ENCODE measurements at regions not wholly inside any gene's neighbourhood (a gene's known extent, or its start where the extent isn't known, plus 50 kb on each side); places are given as distances from the start of the nearest gene placed in this dataset.
"Not testable (repeated sequence)": the region's sequence is repeated elsewhere in the genome, so short reads cannot be mapped to it uniquely, and the experiment has no call there.

DNA sequence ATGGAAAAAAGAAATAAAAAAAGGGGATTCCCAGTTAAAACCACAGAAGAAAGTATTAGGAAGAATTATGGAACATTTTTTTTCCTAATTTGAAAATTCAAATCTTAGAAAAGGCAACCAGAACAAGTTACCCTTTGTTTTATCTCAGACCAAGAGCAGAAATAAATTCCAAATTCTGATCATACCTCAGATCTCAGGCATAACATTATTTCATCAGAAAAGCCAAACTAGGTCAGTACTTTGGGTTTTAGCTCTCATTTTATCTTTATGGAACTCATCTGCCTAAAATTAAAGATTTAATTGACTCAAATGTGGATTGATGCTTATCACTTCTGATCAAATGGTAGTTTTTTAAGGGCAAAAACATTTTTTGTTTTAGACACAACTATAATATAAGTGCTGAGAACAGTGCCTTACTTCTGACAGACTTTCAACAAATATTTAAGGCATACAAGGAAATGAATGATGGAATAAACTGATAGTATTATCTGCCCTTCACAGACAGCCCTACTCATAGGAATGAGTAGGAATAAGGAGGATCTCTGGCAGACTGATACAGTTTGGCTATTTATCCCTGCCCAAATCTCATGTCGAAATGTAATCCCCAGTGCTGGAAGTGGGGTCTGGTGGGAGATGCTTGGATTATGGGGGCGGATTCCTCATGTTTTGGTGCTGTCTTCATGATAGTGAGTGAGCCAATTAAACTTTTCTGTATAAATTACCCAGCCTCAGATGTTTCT is 245.3 kb upstream of the PITX2 start:
- DNase-seq = no peak

DNA sequence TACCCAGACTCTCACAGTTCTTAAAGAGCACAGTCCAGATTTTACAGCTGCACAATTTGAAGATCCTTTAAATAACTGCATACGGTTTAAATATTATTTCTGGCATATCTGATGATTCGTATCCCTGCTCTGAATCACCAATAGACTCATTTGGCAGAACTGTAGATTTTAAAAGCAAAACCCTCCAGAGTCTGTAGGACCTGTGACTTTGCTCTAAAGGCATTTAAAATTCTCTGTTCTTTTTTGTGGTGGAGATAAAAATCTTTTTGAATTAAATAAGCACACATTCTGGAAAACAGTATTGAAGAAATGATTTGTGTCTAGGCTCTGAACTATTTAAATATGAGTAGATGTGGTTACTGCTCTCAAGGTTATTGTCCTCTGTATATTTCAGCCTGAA is 246.2 kb upstream of the PITX2 start:
- DNase-seq = no peak

More for the DNA sequence above, 245.3 kb upstream of the PITX2 start:
- in situ Hi-C loops (cut with HindIII; ENCODE audit: low pct_ligation_motif_present, low pct_unique_long_range_greater_than_20kb, low sequenced_read_pairs) = no loop called here

DNA sequence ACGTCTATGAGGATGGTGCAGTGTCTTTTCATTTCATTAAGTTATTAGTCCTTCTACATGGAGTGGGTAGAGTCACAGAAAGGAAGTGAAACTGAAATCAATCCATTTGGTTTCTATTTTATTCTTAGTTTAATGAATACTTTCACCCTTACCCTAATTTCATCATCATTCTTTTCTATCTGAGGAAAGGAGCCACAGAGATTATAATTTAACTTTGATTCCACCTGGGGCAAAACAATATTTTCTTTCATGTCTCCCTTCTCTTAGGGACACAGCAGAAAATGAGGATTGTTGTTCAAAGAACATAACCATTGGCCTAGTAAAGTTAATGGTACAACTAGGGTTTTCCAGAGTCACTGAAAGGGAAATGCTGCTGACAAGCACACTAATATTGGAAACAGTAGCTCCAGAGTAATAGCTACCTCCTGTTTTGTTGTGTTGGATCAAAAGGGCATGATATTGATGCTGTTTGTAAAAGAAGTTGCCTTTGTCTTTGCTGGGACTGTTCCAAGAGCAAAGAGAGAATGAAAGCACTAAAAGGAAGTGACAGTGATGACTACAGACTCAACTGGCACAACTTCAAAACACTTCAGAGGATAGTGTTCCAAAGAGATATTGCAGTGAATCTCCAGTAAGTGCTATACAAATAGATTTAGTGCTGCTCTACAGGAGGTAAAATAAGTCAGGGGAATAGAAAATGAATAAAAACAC is 247.1 kb upstream of the PITX2 start:
- in situ Hi-C loops (cut with HindIII; ENCODE audit: low pct_ligation_motif_present, low pct_unique_long_range_greater_than_20kb, low sequenced_read_pairs) = no loop called here
- peak; percentile 7 for DNase-seq

More for the DNA sequence above, 246.2 kb upstream of the PITX2 start:
- in situ Hi-C loops (cut with HindIII; ENCODE audit: low pct_ligation_motif_present, low pct_unique_long_range_greater_than_20kb, low sequenced_read_pairs) = no loop called here

DNA sequence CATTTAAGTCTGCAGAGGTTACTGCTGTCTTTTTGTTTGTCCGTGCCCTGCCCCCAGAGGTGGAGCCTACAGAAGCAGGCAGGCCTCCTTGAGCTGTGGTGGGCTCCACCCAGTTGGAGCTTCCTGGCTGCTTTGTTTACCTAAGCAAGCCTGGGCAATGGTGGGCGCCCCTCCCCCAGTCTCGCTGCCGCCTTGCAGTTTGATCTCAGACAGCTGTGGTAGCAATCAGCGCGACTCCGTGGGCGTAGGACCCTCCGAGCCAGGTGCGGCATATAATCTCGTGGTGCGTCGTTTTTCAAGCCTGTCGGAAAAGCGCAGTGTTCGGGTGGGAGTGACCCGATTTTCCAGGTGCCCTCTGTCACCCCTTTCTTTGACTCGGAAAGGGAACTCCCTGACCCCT is 253.3 kb upstream of the PITX2 start:
- DNase-seq; in situ Hi-C loops (cut with HindIII; ENCODE audit: low pct_ligation_motif_present, low pct_unique_long_range_greater_than_20kb, low sequenced_read_pairs): not testable (repeated sequence)

DNA sequence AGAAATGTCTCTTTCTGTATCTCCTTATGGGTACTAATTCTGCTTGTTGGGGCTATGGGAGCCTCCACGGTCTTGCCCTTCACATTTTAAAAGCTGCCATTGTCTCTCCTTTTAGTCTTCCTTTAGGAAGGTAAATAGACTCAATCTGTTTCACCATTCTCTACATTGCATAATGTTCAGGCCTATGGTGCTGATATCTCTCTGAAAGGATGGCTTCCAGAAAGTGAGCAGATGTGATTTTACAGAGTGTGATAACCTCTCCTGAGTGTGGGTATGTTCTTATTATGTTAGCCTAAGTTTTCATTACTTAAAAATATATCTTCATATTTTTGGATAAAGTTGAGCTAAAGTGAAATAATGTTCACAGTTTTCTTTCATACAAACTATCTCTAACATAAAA is 254.0 kb upstream of the PITX2 start:
- in situ Hi-C loops (cut with HindIII; ENCODE audit: low pct_ligation_motif_present, low pct_unique_long_range_greater_than_20kb, low sequenced_read_pairs) = no loop called here
- DNase-seq = no peak

DNA sequence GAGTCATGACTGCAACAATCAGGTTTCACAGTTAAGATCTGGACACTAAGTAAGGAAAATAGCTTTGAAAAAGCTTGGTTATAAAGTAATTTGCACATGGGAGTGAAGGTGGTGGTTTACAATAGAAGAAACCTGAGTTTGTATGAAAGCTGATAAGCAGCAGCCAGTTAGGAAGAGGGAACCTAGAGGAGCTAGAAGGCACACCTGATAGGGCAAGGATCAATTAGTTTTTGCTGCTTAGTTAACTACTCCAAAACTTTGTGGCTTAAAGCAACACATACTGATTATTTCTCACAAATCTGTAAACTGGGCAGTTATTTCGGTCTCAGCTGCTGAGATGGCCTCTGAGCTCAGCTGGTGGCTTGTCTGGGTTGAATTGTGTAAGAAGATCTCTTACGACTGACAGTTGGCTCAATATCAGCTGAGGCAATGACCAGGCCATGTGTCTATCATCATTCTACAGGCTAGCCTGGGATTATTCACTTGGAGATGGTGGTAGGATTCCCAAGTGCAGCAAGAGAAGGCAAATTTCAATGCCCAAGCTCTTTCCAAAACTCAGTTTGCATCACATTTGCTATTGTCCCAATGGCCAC is 255.0 kb upstream of the PITX2 start:
- in situ Hi-C loops (cut with HindIII; ENCODE audit: low pct_ligation_motif_present, low pct_unique_long_range_greater_than_20kb, low sequenced_read_pairs) = no loop called here
- no peak for DNase-seq

DNA sequence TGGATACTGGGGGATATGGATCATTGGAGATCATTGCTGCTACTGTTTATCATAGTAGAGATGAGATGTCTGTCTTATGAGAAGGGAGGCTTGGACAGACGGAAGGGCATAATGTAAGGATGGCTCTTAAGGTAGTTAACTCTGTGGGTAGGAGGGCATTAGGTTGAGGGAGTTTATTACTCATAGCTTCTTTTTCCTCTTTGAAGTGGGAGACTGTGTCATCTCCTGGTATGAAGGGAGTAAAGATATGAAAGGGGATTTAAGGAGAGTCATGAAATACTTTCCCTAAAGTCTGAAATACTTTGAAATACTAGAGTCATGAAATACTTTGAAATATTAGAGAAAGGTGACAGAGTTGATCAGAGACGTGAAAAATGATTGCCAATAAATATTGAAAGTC is 255.5 kb upstream of the PITX2 start:
- in situ Hi-C loops (cut with HindIII; ENCODE audit: low pct_ligation_motif_present, low pct_unique_long_range_greater_than_20kb, low sequenced_read_pairs) = no loop called here
- DNase-seq = no peak

DNA sequence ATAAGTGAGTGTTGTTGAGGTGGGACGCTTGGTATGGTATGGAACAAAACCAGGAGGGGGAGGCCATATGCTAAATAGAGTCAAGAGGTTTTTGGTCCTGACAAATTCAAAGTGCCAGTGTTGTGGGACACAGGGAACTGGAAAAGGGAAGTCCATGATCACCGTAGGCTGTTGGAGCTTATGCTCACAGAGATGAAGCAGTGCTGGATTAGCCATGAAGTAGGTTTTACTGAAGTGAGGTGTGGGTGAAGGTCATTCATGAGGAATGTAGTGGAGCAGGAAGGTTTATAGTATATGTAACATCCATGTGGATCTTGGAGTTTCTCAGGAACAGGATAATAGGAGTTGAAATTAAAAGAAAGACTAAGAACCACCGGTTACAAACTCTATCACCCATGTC is 256.1 kb upstream of the PITX2 start:
- in situ Hi-C loops (cut with HindIII; ENCODE audit: low pct_ligation_motif_present, low pct_unique_long_range_greater_than_20kb, low sequenced_read_pairs) = no loop called here
- DNase-seq = no peak

DNA sequence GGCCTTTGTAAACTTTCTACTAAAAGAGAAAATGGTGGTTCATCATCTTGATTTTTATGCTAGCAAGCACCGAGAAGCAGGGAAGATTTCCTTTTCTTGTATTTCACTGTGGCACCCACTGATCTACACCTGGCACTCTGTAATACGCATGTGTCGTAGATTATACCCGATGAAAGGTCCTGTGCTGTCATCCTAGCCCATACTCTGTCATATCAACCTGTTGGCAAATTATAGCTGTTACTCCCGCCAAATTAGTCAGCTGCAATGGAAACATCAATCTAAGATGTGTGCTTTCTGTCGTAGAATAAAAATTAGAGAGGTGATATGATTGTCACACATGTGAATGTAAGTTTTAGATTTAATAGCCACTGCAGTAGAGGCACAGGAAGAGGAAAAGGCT is 263.4 kb upstream of the PITX2 start:
- DNase-seq = no peak
- in situ Hi-C loops (cut with HindIII; ENCODE audit: low pct_ligation_motif_present, low pct_unique_long_range_greater_than_20kb, low sequenced_read_pairs) = no loop called here

DNA sequence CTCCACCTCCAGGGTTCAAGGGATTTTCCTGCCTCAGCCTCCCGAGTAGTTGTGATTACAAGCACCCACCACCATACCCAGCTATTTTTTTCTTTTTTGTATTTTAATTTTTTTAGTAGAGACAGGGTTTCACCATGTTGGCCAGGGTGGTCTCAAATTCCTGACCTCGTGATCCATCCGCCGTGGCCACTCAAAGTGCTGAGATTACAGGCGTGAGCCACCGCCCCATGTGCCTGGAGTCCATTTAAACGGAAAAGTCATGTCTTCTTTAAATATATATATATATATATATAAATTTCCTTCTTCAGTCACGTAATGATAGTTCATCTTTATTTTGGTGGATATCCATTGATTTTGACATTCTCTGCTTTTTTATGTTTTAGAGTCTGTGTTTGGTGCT is 264.0 kb upstream of the PITX2 start:
- no peak for DNase-seq
- in situ Hi-C loops (cut with HindIII; ENCODE audit: low pct_ligation_motif_present, low pct_unique_long_range_greater_than_20kb, low sequenced_read_pairs) = no loop called here

- DNase-seq = no peak
- in situ Hi-C loops (cut with HindIII; ENCODE audit: low pct_ligation_motif_present, low pct_unique_long_range_greater_than_20kb, low sequenced_read_pairs) = no loop called here
These were observed 274.9 kb upstream of the PITX2 start for GRCh38 chr4:110897784-110898183.

GRCh38 chr4:110898290-110898689 is 275.4 kb upstream of the PITX2 start:
- peak; percentile 43 for DNase-seq
- in situ Hi-C loops (cut with HindIII; ENCODE audit: low pct_ligation_motif_present, low pct_unique_long_range_greater_than_20kb, low sequenced_read_pairs) = no loop called here

GRCh38 chr4:110900213-110900769 is 277.4 kb upstream of the PITX2 start:
- in situ Hi-C loops (cut with HindIII; ENCODE audit: low pct_ligation_motif_present, low pct_unique_long_range_greater_than_20kb, low sequenced_read_pairs) = no loop called here
- peak; percentile 17 for DNase-seq

DNA sequence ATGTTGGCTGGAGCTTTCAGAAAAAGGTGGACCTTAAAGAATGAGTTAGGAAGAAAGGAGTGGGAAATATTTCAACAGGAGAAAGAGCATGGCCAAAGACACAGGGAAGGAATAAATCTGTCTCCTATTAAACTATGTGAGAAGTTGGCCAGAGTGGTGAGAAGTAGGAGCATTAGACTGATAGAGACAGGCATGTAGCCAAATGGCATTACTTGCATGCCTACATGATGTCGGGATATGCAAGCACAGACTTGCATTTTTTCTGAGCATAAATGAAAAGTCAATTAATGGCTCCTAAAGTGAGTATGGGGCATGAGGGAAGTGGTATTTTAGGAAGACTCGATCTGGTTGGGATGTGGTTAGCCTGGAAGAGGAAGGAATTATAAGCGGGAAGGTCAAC is 279.6 kb upstream of the PITX2 start:
- DNase-seq = no peak
- in situ Hi-C loops (cut with HindIII; ENCODE audit: low pct_ligation_motif_present, low pct_unique_long_range_greater_than_20kb, low sequenced_read_pairs) = no loop called here

DNA sequence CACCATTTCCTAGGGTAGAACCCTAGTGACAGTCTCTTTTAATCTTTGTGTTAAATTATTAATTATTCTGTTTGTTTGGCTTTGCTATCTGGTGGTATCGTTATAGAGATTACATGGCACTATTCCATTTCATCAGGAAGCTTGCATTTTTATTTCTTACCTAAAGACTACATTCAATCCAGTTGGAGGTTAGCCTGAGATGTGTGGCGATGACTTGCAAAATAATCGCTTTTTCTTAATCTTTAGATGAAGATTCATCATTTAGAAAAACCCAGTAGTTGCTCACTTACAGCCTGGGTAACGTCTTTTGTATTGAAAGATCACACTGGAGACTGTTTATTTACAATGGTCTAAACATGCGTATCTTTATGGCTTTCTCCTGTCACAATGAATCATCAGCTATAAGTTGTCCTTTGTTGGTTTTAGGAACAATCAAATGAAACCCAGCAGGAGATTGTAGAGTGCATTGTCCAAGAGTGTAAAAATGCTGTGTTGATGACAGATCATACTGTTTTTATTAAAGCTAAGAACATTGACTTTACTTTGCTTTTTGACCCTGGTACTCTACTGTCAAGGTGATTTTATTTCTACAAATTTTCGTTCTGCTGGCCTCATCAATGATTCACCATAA is 281.7 kb upstream of the PITX2 start:
- in situ Hi-C loops (cut with HindIII; ENCODE audit: low pct_ligation_motif_present, low pct_unique_long_range_greater_than_20kb, low sequenced_read_pairs) = no loop called here
- no peak for DNase-seq

- in situ Hi-C loops (cut with HindIII; ENCODE audit: low pct_ligation_motif_present, low pct_unique_long_range_greater_than_20kb, low sequenced_read_pairs) = no loop called here
- DNase-seq = no peak
These were observed 282.5 kb upstream of the PITX2 start for GRCh38 chr4:110905367-110905766.

- DNase-seq = no peak
- in situ Hi-C loops (cut with HindIII; ENCODE audit: low pct_ligation_motif_present, low pct_unique_long_range_greater_than_20kb, low sequenced_read_pairs) = no loop called here
These were observed 285.0 kb upstream of the PITX2 start for GRCh38 chr4:110907801-110908313.

DNA sequence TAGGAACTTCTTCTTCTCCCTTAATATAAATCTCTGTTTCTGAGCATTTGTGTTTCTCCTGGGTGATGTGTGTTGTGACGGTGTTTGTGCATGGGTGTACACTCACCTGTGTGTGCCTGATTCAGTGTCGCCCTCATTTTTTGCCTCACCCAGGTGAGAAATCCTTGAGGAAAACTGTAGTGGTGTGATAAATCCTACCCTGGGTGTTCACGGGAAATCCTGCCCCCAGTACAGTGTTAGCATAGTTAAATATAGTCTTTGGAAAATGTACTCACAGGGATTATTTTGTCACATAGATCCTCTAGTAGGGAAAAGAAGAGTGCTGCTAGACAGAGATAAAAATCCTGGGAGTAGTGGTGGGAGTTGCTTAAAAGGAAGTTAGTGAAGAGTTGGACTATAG is 291.9 kb upstream of the PITX2 start:
- no peak for DNase-seq
- in situ Hi-C loops (cut with HindIII; ENCODE audit: low pct_ligation_motif_present, low pct_unique_long_range_greater_than_20kb, low sequenced_read_pairs) = no loop called here

DNA sequence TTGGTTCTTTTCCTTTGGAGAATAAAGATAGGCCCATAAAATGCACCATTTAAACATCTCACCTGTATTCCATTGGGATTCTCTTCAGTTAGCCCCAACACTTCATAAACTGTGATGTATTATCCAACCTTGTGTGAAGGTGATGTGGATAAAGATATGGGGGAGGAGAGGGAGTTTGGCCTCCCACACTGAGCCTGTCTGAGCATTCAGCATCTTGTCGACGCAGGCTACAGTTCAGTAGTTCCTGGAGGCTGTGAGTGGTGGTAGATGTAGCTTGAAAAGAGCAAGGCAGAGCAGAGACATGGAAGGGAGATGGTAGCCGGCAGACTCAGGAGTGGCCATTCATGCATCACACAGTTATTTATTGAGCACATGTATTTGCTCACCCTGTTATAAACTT is 292.4 kb upstream of the PITX2 start:
- in situ Hi-C loops (cut with HindIII; ENCODE audit: low pct_ligation_motif_present, low pct_unique_long_range_greater_than_20kb, low sequenced_read_pairs) = no loop called here
- DNase-seq = no peak

Measured in ACHN (cell line).